Caco-2 (cell line): ENCODE measurements at regions not wholly inside any gene's neighbourhood (a gene's known extent, or its start where the extent isn't known, plus 50 kb on each side); places are given as distances from the start of the nearest gene placed in this dataset.

Source experiments
- BruUV-seq: library from RNA; stranded (reverse); fragments of 400-500 nt; replicated peaks from 2 replicates; lab custom pipeline; 2021; lab: Mats Ljungman, UMichigan
- CTCF ChIA-PET: fragments of 300-600 bp; sonication (Branson Sonifier 250); formaldehyde crosslinking; loops from one replicate; lab custom pipeline; 2022; ENCODE audit warnings: antibody characterized with exemption; lab: Charles Lee
- POLR2A ChIA-PET: fragments of 300-600 bp; sonication (Branson Sonifier 250); formaldehyde crosslinking; loops from one replicate; lab custom pipeline; 2022; ENCODE audit warnings: antibody characterized with exemption; lab: Charles Lee
- DNase-seq, 2 experiments: peaks; one replicate each; pipeline versions ENCODE4 v3.0.0 to v3.0.0-alpha.2; 2020 to 2022
- H3K27me3 ChIP-seq: replicated peaks from 2 replicates; pipeline ENCODE4 v1.6.0; 2011; ENCODE audit warnings: low read length; ENCODE audit not compliant: control insufficient read depth, insufficient read depth
- H3K36me3 ChIP-seq: 2 replicates; pipeline ENCODE4 v1.5.1; 2011; ENCODE audit warnings: low read length; ENCODE audit not compliant: control insufficient read depth, insufficient read depth
- H3K4me1 ChIP-seq: fragments of 250-450 bp; sonication (Bioruptor Pico); 2 replicates; pipeline ENCODE4 v1.5.1; 2020; ENCODE audit warnings: mild to moderate bottlenecking
- H3K4me3 ChIP-seq: 2 replicates; pipeline ENCODE4 v1.5.1; 2011; ENCODE audit warnings: low read depth, mild to moderate bottlenecking, control low read depth, low read length
- H3K9me3 ChIP-seq: fragments of 250-450 bp; sonication (Bioruptor Pico); 2 replicates; pipeline ENCODE4 v1.5.1; 2020; ENCODE audit warnings: mild to moderate bottlenecking, moderate library complexity
- H3K27ac Mint-ChIP-seq: one replicate; pipeline ENCODE4 v1.8.0; 2022; ENCODE audit warnings: mixed read lengths; ENCODE audit not compliant: unreplicated experiment
- H3K27me3 Mint-ChIP-seq: one replicate; pipeline ENCODE4 v1.8.0; 2022; ENCODE audit warnings: mixed read lengths; ENCODE audit not compliant: insufficient read depth, unreplicated experiment
- H3K36me3 Mint-ChIP-seq: one replicate; pipeline ENCODE4 v1.8.0; 2022; ENCODE audit warnings: mild to moderate bottlenecking, mixed read lengths; ENCODE audit not compliant: insufficient read depth, unreplicated experiment
- H3K4me1 Mint-ChIP-seq: one replicate; pipeline ENCODE4 v1.8.0; 2022; ENCODE audit warnings: low read depth, mixed read lengths; ENCODE audit not compliant: unreplicated experiment
- H3K4me3 Mint-ChIP-seq: one replicate; pipeline ENCODE4 v1.8.0; 2022; ENCODE audit warnings: mild to moderate bottlenecking, moderate library complexity, mixed read lengths; ENCODE audit not compliant: unreplicated experiment
- H3K9me3 Mint-ChIP-seq: one replicate; pipeline ENCODE4 v1.8.0; 2022; ENCODE audit warnings: mixed read lengths; ENCODE audit not compliant: unreplicated experiment
- CTCF ChIP-seq, 2 experiments: fragments of 200-600 bp in 1 of 2; IDR thresholded peaks; 1 replicate in 1 of 2; 2 replicates in 1 of 2; pipeline versions ENCODE4 v1.5.1 to v1.8.0; 2011 to 2022; ENCODE audit warnings: antibody characterized with exemption in 1 of 2, control low read depth in 1 of 2, inconsistent platforms in 1 of 2, low read depth in 1 of 2, low read length in 1 of 2, mild to moderate bottlenecking in 1 of 2, moderate library complexity in 1 of 2; ENCODE audit not compliant: insufficient read depth in 1 of 2, severe bottlenecking in 1 of 2, unreplicated experiment in 1 of 2
- intact Hi-C: fragments of 100-400 bp; cut with micrococcal nuclease; formaldehyde crosslinking; loops from one replicate; pipeline ENCODE4 v1.10.0; 2022; ENCODE audit not compliant: unreplicated experiment

DNA sequence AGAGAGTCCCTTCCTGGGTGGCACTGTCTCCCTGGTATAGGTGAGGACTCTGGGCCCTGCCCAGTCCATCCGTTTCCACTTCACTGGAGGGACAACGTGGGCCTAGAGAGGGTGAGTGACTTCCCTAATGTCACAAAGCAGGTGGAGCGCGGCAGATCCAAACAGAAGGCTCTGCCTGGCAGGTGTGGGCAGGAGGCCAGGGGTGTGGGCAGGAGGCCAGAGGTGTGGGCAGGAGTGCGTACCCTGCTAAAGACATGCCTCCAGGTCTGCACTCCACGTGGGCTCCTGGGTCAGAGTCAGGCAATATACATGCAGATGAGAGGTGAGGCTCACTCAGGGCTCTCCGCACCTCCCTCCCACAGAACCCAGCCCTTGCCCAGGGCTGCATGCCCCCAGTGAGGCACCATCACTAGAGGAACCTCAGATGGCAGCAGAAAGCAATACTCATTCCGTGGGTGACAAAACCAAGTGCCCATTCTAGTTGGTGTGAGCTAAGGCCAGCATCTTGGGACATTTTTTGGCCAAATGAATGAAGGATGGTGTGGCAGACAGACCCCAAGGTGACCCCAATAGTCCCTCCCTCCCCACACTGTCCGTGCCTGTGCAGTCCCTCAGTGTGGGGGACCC is 271.6 kb upstream of the RTL1 start:
- intact Hi-C loops: no loop called here
- Mint-ChIP-seq H3K27me3 (no peaks in the 10 kb centered on the region), H3K9me3 (peaks cover 31% of the 10 kb centered on the region), H3K27ac (no peak overlapping the region), H3K4me1 (no peaks in the 10 kb centered on the region), H3K36me3 (no peaks in the 10 kb centered on the region), H3K4me3 (no peak overlapping the region)
- Histone ChIP-seq H3K4me3 (no peak overlapping the region), H3K4me1 (no peaks in the 10 kb centered on the region), H3K9me3 (no peaks in the 10 kb centered on the region; the same call in 1 of the 2 replicates), H3K36me3 (no peaks in the 10 kb centered on the region), H3K27me3 (no peaks in the 10 kb centered on the region)
- no TSS peak for BruUV-seq
- CTCF ChIA-PET: no interaction called here
- POLR2A ChIA-PET: no interaction called here
- DNase-seq: no peak
- no peak for TF ChIP-seq CTCF (IDR thresholded peaks at IDR 0.05; ENCODE audit: insufficient read depth in 1 of 2, low read depth in 1 of 2, low read length in 1 of 2, severe bottlenecking in 1 of 2, unreplicated experiment in 1 of 2)

- no peak for TF ChIP-seq CTCF (IDR thresholded peaks at IDR 0.05; ENCODE audit: insufficient read depth in 1 of 2, low read depth in 1 of 2, low read length in 1 of 2, severe bottlenecking in 1 of 2, unreplicated experiment in 1 of 2)
- Mint-ChIP-seq H3K4me3 (no peak overlapping the region), H3K36me3 (no peaks in the 10 kb centered on the region), H3K9me3 (peaks cover 29% of the 10 kb centered on the region), H3K4me1 (no peaks in the 10 kb centered on the region), H3K27ac (no peak overlapping the region), H3K27me3 (no peaks in the 10 kb centered on the region)
- H3K27me3 ChIP-seq: no peaks in the 10 kb centered on the region
- no peaks in the 10 kb centered on the region for H3K36me3 ChIP-seq
- no peaks in the 10 kb centered on the region; the same call in 1 of the 2 replicates for H3K9me3 ChIP-seq
- ChIA-PET CTCF (no interaction called here), POLR2A (no interaction called here)
- intact Hi-C loops: no loop called here
- no peak for DNase-seq
- no peaks in the 10 kb centered on the region for H3K4me1 ChIP-seq
- BruUV-seq: no TSS peak
- no peak overlapping the region for H3K4me3 ChIP-seq
Observed at GRCh38 chr14:101175731-101176534, 272.4 kb upstream of the RTL1 start.

- no peaks in the 10 kb centered on the region for H3K4me1 Mint-ChIP-seq
- intact Hi-C loops: no loop called here
- Histone ChIP-seq H3K27me3 (no peaks in the 10 kb centered on the region), H3K36me3 (no peaks in the 10 kb centered on the region), H3K4me3 (no peak overlapping the region), H3K4me1 (no peaks in the 10 kb centered on the region), H3K9me3 (no peaks in the 10 kb centered on the region; the same call in 1 of the 2 replicates)
- H3K27me3 Mint-ChIP-seq: no peaks in the 10 kb centered on the region
- H3K27ac Mint-ChIP-seq: no peak overlapping the region
- DNase-seq: no peak
- peaks cover 21% of the 10 kb centered on the region for H3K9me3 Mint-ChIP-seq
- ChIA-PET CTCF (no interaction called here), POLR2A (no interaction called here)
- no peak overlapping the region for H3K4me3 Mint-ChIP-seq
- no peak for TF ChIP-seq CTCF (IDR thresholded peaks at IDR 0.05; ENCODE audit: insufficient read depth in 1 of 2, low read depth in 1 of 2, low read length in 1 of 2, severe bottlenecking in 1 of 2, unreplicated experiment in 1 of 2)
- H3K36me3 Mint-ChIP-seq: no peaks in the 10 kb centered on the region
- no TSS peak for BruUV-seq
Observed at GRCh38 chr14:101176535-101177205, 273.1 kb upstream of the RTL1 start.
